NT2/D1 (cell line): ENCODE measurements at regions not wholly inside any gene's neighbourhood (a gene's known extent, or its start where the extent isn't known, plus 50 kb on each side); places are given as distances from the start of the nearest gene placed in this dataset.

Source experiments
- DNase-seq: peaks from one replicate; pipeline ENCODE4 v3.0.0-alpha.2; 2011; ENCODE audit warnings: low read depth, low spot score
- H3K27me3 ChIP-seq: 2 replicates; pipeline ENCODE4 v1.6.0; 2011; ENCODE audit warnings: mild to moderate bottlenecking; ENCODE audit not compliant: insufficient read length, insufficient read depth
- H3K36me3 ChIP-seq: 2 replicates; pipeline ENCODE4 v1.6.1; 2011; ENCODE audit warnings: mild to moderate bottlenecking, low read length, mixed read lengths; ENCODE audit not compliant: insufficient read depth, insufficient read length
- H3K4me1 ChIP-seq: 2 replicates; pipeline ENCODE4 v1.5.1; 2011; ENCODE audit not compliant: insufficient read depth, insufficient read length
- H3K4me3 ChIP-seq: 2 replicates; pipeline ENCODE4 v1.5.1; 2011; ENCODE audit warnings: low read depth; ENCODE audit not compliant: insufficient read length
- H3K9ac ChIP-seq: 2 replicates; pipeline ENCODE4 v1.6.0; 2011; ENCODE audit warnings: low read depth; ENCODE audit not compliant: insufficient read length
- H3K9me3 ChIP-seq: 2 replicates; pipeline ENCODE4 v1.5.1; 2011; ENCODE audit warnings: mild to moderate bottlenecking, low read length; ENCODE audit not compliant: insufficient read depth
- SUZ12 ChIP-seq: IDR thresholded peaks from 2 replicates; pipeline ENCODE4 v1.6.1; 2011; ENCODE audit not compliant: insufficient read length, insufficient read depth; ENCODE audit errors: extremely low read depth
- YY1 ChIP-seq: IDR thresholded peaks from 2 replicates; pipeline ENCODE4 v1.6.1; 2011; ENCODE audit not compliant: insufficient read length, insufficient read depth
- ZNF274 ChIP-seq: IDR thresholded peaks from 2 replicates; pipeline ENCODE4 v1.6.1; 2011; ENCODE audit warnings: mild to moderate bottlenecking, low read depth, low read length

- Histone ChIP-seq H3K9ac (no peak overlapping the region), H3K4me3 (no peak overlapping the region), H3K27me3 (no peaks in the 10 kb centered on the region), H3K4me1 (no peaks in the 10 kb centered on the region), H3K9me3 (no peaks in the 10 kb centered on the region), H3K36me3 (no peaks in the 10 kb centered on the region)
- no peak for DNase-seq
- TF ChIP-seq ZNF274 (no peak), YY1 (no peak), SUZ12 (no peak)
Measured at GRCh38 chr3:118380576-118380975, 654.1 kb downstream of the IGSF11 start.

GRCh38 chr3:118396491-118396890 lies 638.2 kb downstream of the IGSF11 start:
- DNase-seq: no peak
- H3K9me3 ChIP-seq: no peaks in the 10 kb centered on the region
- no peak overlapping the region for H3K4me3 ChIP-seq
- H3K4me1 ChIP-seq: no peaks in the 10 kb centered on the region
- H3K27me3 ChIP-seq: no peaks in the 10 kb centered on the region
- H3K36me3 ChIP-seq: no peaks in the 10 kb centered on the region
- no peak for TF ChIP-seq YY1
- no peak for TF ChIP-seq SUZ12
- TF ChIP-seq ZNF274: no peak
- no peak overlapping the region for H3K9ac ChIP-seq

- Histone ChIP-seq H3K36me3 (no peaks in the 10 kb centered on the region), H3K9me3 (no peaks in the 10 kb centered on the region), H3K9ac (no peak overlapping the region), H3K27me3 (no peaks in the 10 kb centered on the region), H3K4me3 (no peak overlapping the region), H3K4me1 (no peaks in the 10 kb centered on the region)
- DNase-seq: no peak
- TF ChIP-seq YY1: no peak
- TF ChIP-seq ZNF274: no peak
- no peak for TF ChIP-seq SUZ12
Measured at GRCh38 chr3:118400086-118400485, 634.6 kb downstream of the IGSF11 start.

- Histone ChIP-seq H3K9me3 (no peaks in the 10 kb centered on the region), H3K27me3 (no peaks in the 10 kb centered on the region)
Measured at GRCh38 chr3:118400886-118401285, 633.8 kb downstream of the IGSF11 start.

DNA sequence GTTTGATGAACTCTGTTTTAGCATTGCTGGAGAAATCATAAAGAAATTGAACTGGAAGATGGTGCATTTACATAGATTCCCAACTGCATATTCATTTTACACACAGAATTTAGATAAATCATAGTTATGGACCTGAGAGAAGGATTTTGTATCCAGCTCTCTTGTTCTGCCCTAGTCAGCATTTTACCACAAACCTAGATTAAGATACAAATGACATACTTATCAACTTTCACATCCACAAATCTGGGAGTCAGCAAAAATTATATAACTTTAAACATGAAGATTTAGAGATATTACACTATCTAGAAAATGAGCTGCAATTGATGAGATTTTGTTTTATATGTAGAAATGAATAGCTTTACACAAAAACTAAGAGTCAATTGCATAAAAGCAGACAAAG lies 632.8 kb downstream of the IGSF11 start:
- H3K4me3 ChIP-seq: no peak overlapping the region
- DNase-seq: no peak
- H3K9ac ChIP-seq: no peak overlapping the region
- H3K4me1 ChIP-seq: no peaks in the 10 kb centered on the region
- H3K36me3 ChIP-seq: no peaks in the 10 kb centered on the region
- TF ChIP-seq YY1 (no peak), SUZ12 (no peak), ZNF274 (no peak)
- no peaks in the 10 kb centered on the region for H3K27me3 ChIP-seq
- no peaks in the 10 kb centered on the region for H3K9me3 ChIP-seq

More at GRCh38 chr3:118400886-118401285, 633.8 kb downstream of the IGSF11 start:
- H3K4me1 ChIP-seq: no peaks in the 10 kb centered on the region
- H3K4me3 ChIP-seq: no peak overlapping the region
- no peaks in the 10 kb centered on the region for H3K36me3 ChIP-seq
- no peak overlapping the region for H3K9ac ChIP-seq
- TF ChIP-seq ZNF274 (no peak), SUZ12 (no peak)
- DNase-seq: no peak

- no peaks in the 10 kb centered on the region for H3K4me1 ChIP-seq
- H3K9ac ChIP-seq: no peak overlapping the region
- H3K4me3 ChIP-seq: no peak overlapping the region
- no peaks in the 10 kb centered on the region for H3K36me3 ChIP-seq
- no peaks in the 10 kb centered on the region for H3K9me3 ChIP-seq
- TF ChIP-seq SUZ12 (no peak), YY1 (no peak), ZNF274 (no peak)
- no peak for DNase-seq
- H3K27me3 ChIP-seq: no peaks in the 10 kb centered on the region
Measured at GRCh38 chr3:118402971-118403370, 631.7 kb downstream of the IGSF11 start.

DNA sequence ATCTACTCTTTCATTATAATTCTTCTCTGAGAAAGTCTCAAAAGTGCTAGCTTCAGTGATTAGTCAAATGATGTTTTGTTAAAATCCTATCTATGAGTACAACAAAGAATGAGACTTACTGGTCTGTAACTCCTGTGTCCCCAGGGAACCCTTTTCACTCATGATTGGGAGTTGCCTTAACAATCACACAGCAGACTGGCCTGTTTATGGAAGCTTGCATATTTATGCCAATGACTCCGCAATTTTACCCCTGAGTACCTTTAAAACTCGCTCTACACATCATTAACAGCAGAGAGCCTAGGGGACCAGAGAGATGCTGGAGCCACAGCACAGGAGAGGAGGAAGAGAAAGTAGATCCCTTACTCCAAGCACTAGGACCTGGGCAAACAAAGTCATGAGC lies 628.1 kb downstream of the IGSF11 start:
- Histone ChIP-seq H3K36me3 (no peaks in the 10 kb centered on the region), H3K4me1 (no peaks in the 10 kb centered on the region), H3K9me3 (no peaks in the 10 kb centered on the region), H3K4me3 (no peak overlapping the region), H3K27me3 (no peaks in the 10 kb centered on the region), H3K9ac (no peak overlapping the region)
- no peak for DNase-seq
- no peak for TF ChIP-seq ZNF274

GRCh38 chr3:118408431-118408830 lies 626.2 kb downstream of the IGSF11 start:
- no peak overlapping the region for H3K9ac ChIP-seq
- H3K4me1 ChIP-seq: no peaks in the 10 kb centered on the region
- no peaks in the 10 kb centered on the region for H3K9me3 ChIP-seq
- no peak overlapping the region for H3K4me3 ChIP-seq
- no peak for DNase-seq
- no peaks in the 10 kb centered on the region for H3K27me3 ChIP-seq
- no peaks in the 10 kb centered on the region for H3K36me3 ChIP-seq
- TF ChIP-seq YY1 (no peak), ZNF274 (no peak), SUZ12 (no peak)
